HG02571 (cell line): ENCODE measurements at regions not wholly inside any gene's neighbourhood (a gene's known extent, or its start where the extent isn't known, plus 50 kb on each side); places are given as distances from the start of the nearest gene placed in this dataset.
A peak's percentile ranks its signal among the peaks of the same experiment; 100 is the strongest.
"Not testable (repeated sequence)": the region's sequence is repeated elsewhere in the genome, so short reads cannot be mapped to it uniquely, and the experiment has no call there.

ENCODE experiments used
- ATAC-seq: cut with Tn5 transposase; IDR thresholded peaks from one replicate; pipeline ENCODE4 v1.9.1; 2021; ENCODE audit warnings: mild to moderate bottlenecking, moderate library complexity; ENCODE audit not compliant: unreplicated experiment

- not testable (repeated sequence) for ATAC-seq
Observed at GRCh38 chr4:74505355-74505978, 60.5 kb downstream of the AREG start.

GRCh38 chr4:74509363-74509762 is 64.4 kb downstream of the AREG start:
- not testable (repeated sequence) for ATAC-seq

DNA sequence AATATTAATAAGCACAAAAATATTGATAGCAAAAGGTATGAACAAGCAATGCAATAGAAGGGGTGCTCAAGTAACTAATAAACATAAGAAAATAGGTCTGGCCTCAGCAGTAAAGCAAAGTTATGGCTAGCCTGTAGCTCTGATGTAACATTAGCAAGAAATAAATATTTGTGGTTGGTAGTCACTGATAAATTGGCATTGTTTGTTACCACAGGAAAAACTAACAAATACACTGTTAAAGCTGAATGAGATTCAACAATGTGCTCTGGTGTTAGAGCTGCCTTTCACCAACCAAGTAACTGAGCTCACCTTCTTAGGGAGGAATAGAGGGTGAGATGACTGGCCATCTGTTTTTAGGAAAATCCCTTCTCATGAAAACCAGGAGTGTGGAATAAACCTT is 71.4 kb downstream of the AREG start:
- ATAC-seq = no peak

DNA sequence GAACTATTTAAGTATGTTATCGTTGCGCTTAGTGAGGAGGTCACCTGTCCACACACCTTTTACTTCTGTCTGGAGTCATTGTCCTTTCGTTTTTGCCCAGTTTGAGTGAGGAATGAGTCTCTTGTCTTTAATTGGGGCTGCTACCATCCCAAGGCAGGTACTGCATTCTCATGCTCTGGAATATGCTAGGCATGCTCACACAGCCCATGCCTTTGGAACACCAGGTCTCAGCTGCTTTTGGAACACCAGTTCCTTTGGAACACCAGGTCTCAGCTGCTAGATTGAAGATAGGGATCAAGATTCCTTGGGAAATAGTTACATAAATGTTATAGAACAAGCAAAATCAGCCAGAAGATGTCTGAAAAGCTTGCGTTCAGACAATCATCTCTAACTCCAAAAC is 73.1 kb downstream of the AREG start:
- ATAC-seq = no peak

- ATAC-seq = no peak
Observed at GRCh38 chr4:74522251-74522991, 77.5 kb downstream of the AREG start.

- no peak for ATAC-seq
Observed at GRCh38 chr4:74523096-74523495, 78.2 kb downstream of the AREG start.

DNA sequence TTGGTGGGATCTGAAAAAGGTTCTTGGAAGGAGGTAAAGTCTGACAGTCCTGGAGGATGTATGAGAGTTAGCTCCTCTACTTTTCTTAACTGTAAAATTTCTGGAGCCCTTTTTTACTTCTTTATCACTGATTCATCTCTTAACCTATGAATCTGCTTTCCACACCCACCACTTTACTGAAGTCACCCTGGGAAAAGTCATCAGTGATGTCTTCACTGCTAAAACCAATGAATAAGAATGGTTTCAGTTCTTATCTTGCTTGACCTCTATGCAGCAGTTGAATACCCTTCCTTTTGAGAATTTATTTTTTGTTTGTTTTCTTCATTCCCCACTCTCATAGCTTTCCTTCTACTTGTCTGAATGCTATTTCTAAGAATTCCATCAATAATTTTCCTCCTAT is 80.0 kb downstream of the AREG start:
- ATAC-seq = no peak

DNA sequence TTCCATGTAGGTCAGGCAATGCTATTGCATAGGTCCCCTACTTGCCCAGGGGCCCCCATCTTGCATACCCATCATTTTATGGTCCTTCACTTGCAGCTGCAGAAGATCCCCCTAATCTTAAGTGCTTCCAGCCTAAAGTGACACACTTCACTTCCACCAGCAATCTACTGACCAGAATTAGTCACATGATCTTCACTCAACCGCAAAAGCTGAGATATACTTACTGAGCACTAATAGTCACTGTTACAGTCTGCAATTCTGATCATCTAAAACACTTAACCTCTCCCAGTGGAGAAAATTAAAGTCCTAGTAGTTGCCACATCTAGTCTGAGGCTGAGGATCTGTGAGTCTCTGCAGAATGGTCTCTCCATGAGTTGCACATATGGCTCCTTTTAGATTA is 82.1 kb downstream of the AREG start:
- ATAC-seq = no peak

- no peak for ATAC-seq
Observed at GRCh38 chr4:74528178-74528577, 83.2 kb downstream of the AREG start.

DNA sequence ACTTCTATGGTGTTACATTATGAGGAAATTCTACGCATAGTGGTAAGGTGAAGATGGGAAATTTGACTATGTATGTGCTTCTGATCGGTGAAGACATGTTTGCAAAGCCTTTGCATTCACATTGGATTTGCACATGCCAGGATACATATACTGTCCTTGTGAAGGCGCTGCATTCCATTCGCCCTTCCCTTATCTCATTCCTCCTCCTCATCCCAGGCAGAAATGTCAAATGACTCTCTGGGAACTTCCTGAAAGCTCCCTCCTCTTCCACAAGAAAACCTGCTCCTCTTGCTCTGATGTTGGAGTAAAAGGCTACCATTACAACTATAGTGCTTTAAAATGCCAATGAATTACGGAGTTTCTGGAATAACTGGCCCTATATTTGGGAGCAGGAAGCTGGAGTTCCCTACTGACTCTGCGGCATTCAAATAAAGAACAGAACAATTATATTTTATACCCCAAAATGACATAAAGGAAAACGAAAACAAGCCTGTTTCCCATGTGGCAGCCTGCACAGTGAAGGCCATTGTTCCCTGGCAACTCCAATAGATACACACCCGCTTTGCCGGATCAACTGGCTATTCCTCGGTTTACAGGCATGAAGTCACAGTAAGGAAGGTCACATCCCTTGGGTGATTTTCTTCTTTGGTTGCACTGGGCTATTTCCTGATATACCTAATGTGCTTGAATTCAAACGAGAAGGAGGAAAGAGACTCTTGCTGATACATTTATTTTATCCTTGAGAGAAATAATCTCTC is 84.5 kb downstream of the AREG start:
- ATAC-seq = no peak

DNA sequence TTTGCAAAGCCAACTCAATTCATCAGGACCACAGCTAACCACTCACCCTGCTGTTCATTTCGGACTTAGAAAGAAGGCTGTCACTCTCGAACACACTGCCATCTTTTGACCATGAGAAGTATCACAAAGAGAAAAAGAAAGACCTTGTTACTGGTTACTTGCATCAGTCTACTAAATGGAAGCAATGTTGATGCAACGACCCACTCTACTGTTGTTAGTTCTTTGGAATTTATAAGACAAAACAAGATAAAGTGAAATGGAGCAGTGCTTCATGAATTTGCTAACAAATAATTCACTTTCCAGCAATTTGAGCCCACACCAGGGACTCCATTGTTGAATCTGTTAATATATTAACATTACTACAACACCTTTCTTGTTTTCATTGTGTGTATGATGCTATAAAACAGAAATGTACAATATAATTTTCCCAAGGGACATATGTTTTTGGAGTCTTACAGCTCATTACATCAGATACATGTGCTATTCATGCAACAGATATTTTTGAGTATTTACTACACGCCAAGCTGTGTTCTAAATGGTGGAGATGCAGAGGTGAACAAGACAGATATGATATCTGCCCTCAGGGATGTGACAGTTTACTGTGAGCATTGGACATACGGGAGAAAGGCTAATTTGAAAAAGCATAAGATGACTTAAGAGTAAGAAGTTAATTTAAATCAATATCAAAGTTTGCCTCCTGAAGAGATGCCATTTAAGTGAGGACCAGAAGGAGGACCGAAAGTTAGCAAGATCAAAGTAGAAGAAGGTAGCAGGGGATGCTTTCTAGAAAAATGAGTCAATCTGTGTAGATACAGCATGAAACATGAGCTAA is 87.2 kb downstream of the AREG start:
- peak; percentile 94 for ATAC-seq

DNA sequence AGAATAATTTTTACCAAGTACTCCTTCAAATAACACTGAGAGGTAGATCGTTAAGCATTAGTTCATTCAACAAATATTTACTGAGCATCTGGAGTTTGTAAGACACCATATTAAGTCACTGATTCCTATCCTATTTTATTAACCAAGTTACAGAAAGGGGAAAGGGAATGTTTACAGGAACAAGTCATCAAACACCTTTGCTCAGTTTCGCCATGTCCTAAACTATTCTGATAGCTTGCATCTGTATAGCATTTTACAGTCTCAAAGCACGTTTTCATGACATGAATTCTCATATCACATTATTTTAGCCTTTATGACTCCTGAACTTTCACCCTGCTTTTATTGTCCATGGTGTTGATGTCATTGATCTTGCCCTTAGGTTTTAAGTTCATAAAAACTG is 89.2 kb downstream of the AREG start:
- ATAC-seq = no peak

DNA sequence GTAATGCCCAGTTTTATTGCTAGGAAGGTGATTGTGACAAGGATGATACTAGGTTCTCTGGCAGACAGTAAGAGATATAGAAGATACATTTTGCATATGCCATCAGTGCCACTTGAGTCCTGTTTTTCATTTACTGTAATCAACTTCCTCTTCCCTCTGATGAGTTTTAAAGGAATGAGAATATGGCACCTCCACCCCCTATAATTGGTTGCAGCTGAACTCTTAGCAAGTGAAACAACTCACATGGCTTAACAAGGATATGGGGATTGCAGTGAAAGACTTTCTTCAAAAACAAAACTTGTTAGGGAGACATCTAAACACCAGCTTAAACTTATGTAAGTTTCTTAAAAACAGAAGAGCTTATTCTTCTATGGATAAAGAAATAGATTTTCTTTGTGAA is 90.0 kb downstream of the AREG start:
- no peak for ATAC-seq

DNA sequence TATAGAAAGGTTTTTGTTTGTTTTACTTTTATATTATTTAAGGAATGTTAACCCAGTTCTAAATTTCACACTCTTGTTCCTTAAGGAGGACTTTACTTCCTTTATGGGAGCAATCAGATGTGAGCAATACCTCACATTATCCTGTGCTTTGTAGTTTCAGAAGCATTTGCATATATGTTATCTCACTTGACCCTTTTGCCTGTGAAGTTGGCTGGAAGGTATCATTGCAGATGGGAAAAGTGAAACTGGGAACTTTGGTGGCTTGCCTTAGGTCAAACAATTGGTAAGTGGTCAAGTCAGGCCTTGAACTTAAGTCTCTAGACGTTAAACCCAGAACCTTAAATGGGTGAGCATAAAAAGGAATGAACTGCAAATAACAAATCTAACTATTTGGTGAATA is 90.6 kb downstream of the AREG start:
- no peak for ATAC-seq

DNA sequence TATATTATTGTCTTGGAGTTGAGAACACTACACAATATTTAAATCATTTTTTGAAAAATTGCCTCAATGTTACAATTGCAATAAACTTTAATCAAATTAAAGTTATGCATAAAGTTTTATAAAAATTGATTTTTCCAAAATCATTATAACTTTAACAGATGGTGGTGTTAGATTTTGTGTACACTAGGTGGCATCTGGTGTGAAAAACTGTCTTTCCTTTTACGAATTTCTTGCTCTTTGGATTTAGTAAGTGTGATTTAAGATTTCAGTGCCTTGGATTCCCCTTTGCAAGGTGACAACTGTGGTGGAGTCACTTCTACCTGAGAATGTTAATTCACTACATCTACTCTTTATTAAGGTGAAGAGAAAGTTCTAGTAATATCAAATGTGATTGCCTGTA is 91.6 kb downstream of the AREG start:
- no peak for ATAC-seq

- no peak for ATAC-seq
Observed at GRCh38 chr4:74537459-74537858, 92.5 kb downstream of the AREG start.

- no peak for ATAC-seq
Observed at GRCh38 chr4:74539044-74539790, 94.3 kb downstream of the AREG start.

GRCh38 chr4:74540193-74540592 is 95.3 kb downstream of the AREG start:
- ATAC-seq = no peak

DNA sequence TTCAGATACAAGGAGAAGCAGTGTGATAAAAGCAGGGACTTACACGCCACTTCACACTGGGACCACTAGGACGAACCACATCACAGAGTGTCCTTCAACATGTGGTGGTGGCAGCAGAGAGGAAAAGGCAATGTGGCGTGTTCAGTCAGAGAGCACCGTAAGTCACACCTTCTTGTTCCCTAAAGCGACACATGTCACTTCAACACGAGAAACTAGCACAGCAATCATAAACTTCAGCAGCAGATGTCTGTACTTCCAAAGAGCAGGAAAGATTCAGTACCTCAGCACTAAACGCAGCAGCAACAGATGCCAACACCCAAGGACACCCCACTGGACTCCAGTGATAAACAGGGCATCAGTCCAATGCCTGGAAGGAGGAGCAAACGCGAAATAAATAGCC is 96.7 kb downstream of the AREG start:
- ATAC-seq = no peak

DNA sequence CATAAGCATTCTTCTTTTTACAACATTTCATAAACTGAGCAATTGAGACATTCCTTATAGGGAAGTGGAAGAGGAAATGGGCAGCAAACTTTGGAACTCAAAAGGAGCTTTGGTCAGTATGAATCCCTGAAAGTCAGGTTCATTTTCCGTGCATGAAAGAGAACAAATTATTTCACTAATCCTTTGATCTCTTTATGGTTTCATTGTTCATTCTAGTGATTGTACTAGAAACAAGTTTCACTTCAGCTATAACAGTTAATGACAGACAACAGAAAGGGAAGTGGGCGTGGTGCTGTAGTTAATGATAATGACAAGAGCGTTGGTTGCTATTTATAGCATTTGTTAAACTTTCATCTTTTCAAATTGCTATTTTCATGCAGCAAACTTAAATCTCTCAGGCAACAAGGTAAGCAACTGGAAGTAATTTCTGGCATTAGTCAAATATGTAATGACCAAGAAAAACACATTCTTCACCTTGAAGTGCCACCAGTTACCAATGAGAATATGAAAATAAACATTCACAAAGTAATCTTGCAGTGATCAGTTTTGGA is 98.4 kb downstream of the AREG start:
- no peak for ATAC-seq
